Right ventricle myocardium superior (tissue), 1 donor: ENCODE measurements at regions not wholly inside any gene's neighbourhood (a gene's known extent, or its start where the extent isn't known, plus 50 kb on each side); places are given as distances from the start of the nearest gene placed in this dataset.
"Not testable (repeated sequence)": the region's sequence is repeated elsewhere in the genome, so short reads cannot be mapped to it uniquely, and the experiment has no call there.

Experiments
- ATAC-seq: fragments of 200-7000 bp; cut with Tn5 transposase; one replicate; pipeline ENCODE4 v1.9.1; 2020; ENCODE audit warnings: mild to moderate bottlenecking; ENCODE audit not compliant: poor library complexity
- DNase-seq: peaks from one replicate; pipeline ENCODE4 v3.0.0-alpha.2; 2020
- intact Hi-C: fragments of 100-400 bp; cut with DNase I; formaldehyde crosslinking; loops from one replicate; pipeline ENCODE4 v1.11.2; 2022
- donor health status: DM: no; HTN: yes; CAD: no; lungs with severe emphysema.

DNA sequence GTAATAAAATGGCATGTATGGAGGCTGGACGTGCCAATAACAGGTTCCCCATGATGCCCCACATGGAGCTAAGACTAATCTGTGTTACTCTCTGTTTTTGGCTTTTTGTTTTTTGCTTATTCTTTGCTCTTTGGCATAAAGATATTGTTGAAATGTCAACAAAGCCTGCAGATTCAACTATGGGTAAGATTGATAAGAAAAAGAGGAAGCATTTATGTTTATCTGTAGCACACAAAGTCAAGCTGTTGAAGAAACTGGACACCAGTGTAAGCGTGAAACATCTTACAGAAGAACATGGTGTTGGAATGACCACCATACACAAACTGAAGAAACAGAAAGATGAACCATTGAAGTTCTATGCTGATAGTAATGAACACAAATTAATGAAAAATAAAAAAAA is 402.7 kb downstream of the LTN1 start:
- intact Hi-C loops, result no loop called here
- no peak for ATAC-seq
- no peak for DNase-seq

DNA sequence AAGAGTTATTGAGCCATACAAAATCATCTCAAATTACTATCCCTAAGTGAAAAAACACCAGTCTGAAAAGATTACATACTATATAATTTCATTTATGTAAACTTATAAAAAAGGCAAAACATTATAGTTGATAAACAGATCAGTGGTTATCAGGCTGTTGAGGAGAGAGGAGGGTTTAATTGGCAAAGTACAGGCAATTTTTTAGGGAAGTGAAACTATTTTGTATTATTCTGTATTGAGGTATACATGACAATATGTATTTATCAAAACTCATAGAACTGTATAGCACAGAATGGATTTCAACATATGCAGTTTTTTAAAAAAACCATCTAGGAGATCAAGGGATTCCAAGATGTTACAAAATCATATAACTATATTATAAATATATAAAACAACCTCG is 403.7 kb downstream of the LTN1 start:
- intact Hi-C loops, result no loop called here
- no peak for ATAC-seq
- DNase-seq, result no peak

- DNase-seq (no peak), ATAC-seq (no peak)
- intact Hi-C loops, result no loop called here
Measured at GRCh38 chr21:28587748-28588147, 404.9 kb downstream of the LTN1 start.

DNA sequence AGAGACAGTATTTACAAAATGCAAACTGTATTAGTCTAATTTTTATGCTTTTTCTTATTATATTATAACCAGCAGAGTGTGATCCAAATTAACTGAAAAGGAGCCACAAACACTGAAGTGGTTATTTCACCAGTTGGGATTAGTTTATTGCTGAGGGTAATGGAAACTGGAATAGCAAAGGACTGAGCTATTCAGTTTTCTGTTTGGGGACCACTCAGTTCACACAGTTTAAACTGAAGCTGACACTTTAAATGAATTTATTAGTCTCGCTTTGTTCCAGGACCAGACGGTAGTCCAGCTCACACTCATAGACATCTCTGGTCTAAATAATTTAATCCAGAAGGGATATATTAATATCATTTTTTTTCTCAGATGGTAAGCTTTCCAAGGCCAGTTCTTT is 410.7 kb downstream of the LTN1 start:
- DNase-seq (no peak), ATAC-seq (no peak)
- intact Hi-C loops, result no loop called here

DNA sequence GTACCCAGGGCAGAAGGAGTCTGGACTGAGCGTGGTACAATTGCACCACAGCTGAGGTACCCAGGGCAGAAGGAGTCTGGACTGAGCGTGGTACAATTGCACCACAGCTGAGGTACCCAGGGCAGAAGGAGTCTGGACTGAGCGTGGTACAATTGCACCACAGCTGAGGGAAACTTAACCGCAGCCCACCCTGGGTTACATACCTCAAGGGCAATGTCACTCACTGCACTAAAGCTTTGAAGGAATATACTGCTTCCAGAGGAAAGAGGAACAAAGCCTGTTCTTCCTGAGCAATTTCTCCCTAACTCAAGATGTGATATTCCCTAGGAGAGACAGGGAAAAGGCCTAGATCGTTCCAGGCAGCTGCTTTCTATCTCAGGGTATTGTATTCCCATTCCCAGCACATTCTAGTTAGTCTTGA is 411.4 kb downstream of the LTN1 start:
- ATAC-seq, intact Hi-C loops, DNase-seq: not testable (repeated sequence)

DNA sequence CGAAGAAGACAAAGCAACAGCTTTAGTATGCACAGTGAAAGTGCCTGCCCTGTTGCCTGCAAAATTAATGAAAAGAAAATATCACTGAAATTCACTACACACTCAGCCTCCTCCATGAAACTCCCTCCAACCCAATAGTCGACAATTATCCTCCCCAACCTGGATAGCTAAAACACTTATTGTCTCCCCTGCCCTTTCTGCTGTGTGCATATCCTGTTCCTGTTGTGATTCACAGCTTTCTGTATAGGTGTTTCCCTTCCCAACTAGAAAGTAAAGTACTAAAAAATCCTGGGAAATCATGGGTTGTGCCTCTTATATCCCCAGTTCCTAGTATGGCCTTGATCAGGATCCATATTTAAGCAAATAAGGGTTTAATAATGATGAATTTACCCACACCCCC is 412.1 kb downstream of the LTN1 start:
- no peak for ATAC-seq
- DNase-seq, result no peak
- intact Hi-C loops, result no loop called here

GRCh38 chr21:28579986-28580550 is 412.6 kb downstream of the LTN1 start:
- no peak for ATAC-seq
- intact Hi-C loops, result no loop called here
- no peak for DNase-seq

GRCh38 chr21:28568692-28569091 is 424.0 kb downstream of the LTN1 start:
- ATAC-seq (no peak), DNase-seq (no peak)
- intact Hi-C loops, result no loop called here

- ATAC-seq, intact Hi-C loops, DNase-seq: not testable (repeated sequence)
Measured at GRCh38 chr21:28563933-28564332, 428.7 kb downstream of the LTN1 start.

DNA sequence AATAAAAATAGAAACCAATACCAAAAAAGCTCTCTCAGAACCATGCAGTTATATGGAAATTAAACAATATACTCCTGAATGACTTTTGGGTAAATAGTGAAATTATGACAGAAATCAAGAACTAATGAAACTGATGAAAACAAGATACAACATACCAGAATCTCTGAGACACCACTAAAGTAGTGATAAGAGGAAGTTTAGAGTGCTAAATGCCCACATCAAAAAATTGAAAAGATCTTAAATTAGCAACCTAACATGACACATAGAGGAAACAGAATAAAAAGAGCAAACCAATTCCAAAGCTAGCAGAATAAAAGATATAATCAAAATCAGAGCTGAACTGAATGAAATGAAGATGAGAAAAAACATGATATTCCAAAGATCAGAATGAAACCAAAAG is 430.9 kb downstream of the LTN1 start:
- ATAC-seq, result no peak
- intact Hi-C loops, result no loop called here
- no peak for DNase-seq

GRCh38 chr21:28554660-28555475 is 437.8 kb downstream of the LTN1 start:
- ATAC-seq (no peak), DNase-seq (no peak)
- intact Hi-C loops, result no loop called here

DNA sequence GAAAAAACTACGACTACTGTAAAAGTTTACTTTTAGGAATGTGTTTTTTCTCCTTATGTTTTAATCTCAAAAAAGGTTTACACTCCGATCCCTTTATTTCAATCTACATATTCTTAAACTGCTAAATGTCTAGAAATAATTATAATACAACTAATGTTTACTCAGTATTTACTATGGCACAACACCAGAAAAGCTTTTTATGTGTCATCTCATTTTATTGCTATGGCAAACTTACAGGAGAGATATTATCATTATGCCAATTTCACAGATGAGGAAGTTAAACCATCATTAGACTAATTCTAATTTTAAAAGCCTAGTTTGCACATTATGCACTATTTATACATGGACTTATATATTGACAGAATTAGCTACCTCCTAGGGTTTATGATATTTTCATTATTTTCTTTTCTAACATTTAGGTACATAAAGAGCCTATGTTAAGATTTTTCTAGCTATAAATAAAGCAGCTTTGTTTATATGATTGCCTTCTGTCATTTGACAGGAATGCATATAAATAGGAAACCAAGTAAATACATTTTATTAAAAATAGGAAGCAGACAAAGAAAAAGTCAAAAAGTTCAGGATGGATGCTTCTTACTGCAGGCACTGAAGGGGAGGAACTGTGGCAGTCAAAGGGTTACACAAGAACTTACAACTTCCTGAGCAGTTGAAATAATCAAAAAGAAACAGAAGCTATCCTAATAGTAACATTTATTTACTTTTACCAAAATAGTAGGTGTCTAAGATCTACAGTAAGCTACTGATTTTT is 442.4 kb downstream of the LTN1 start:
- intact Hi-C loops, result no loop called here
- ATAC-seq, result no peak

DNA sequence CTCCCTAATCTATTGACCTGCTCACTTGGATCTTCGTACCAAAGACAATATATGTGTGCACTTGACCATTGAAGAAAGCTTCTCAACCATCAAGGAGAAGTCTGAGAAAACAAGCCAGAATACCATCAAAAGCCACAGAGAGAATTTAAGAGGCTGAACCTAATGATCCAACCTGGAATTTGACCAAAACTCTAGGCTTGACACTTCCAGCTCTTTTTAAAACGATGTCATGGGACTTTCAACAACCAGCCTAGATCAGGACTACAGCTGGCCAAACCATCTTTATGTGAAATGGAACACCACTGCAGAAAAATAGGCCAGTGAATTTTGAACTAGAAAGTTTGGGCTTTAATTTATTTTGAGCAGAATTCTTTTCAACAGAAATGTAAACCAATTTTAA is 444.4 kb downstream of the LTN1 start:
- intact Hi-C loops, result no loop called here
- no peak for DNase-seq
- ATAC-seq, result no peak

More for the DNA sequence above, 442.4 kb downstream of the LTN1 start:
- DNase-seq, result no peak

GRCh38 chr21:28547766-28548165 is 444.9 kb downstream of the LTN1 start:
- intact Hi-C loops, result no loop called here
- ATAC-seq (no peak), DNase-seq (no peak)

DNA sequence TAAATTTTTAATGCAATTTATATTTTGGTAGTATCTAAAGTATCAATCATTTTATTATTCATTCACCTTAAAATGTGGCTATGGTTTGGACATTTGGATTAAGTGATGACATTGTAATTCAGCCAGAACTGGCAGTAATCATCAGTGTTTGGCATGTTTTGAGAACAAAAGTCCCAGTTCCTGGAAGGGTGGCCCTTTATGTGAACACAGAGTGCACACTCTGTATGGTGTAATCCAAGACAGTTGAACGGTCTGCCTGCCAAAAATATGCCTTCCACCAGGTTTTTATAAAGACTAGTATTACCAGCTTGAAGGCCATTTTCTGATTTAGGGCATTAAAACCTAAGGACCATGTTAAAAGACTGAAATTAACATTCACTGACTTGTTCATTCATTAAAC is 448.7 kb downstream of the LTN1 start:
- DNase-seq, result no peak
- intact Hi-C loops, result no loop called here
- no peak for ATAC-seq

- intact Hi-C loops, result no loop called here
- ATAC-seq, result no peak
- no peak for DNase-seq
Measured at GRCh38 chr21:28541371-28542112, 451.1 kb downstream of the LTN1 start.

DNA sequence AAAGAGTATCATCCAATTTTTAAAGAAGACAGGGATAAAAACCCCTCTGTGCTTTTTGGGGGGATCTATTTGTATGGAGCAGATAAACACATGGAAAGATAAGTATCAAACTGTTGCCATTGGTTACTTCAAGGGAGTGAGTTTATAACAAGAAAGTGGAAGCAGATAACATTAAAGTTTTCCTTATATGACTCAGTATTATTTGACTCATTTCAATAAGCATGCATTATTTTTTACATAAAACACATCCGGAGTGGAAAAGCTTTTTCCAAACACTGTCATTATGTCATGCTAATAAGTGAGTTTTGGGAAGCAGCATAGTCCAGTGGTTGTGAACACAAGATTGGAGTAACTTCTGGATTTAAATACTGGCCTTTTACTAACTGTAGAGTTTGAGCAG is 452.2 kb downstream of the LTN1 start:
- intact Hi-C loops, result no loop called here
- DNase-seq (no peak), ATAC-seq (no peak)

DNA sequence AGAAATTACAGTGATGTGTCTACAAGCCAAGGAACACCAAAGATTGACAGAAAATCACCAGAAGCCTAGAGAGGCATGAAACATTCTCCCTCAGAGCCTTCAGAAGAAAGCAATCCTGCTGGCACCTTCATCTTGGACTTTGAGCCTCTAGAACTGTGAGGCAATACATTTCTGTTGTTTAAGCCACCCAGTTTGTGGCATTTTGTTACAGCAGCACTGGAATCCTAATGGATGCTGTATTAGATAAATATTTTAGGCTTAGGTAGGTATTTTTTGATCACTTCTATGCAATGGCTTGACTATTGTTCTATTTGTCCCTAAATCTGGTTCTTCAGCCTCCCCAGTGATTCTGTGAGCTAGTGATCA is 453.1 kb downstream of the LTN1 start:
- DNase-seq (no peak), ATAC-seq (no peak)
- intact Hi-C loops, result no loop called here

DNA sequence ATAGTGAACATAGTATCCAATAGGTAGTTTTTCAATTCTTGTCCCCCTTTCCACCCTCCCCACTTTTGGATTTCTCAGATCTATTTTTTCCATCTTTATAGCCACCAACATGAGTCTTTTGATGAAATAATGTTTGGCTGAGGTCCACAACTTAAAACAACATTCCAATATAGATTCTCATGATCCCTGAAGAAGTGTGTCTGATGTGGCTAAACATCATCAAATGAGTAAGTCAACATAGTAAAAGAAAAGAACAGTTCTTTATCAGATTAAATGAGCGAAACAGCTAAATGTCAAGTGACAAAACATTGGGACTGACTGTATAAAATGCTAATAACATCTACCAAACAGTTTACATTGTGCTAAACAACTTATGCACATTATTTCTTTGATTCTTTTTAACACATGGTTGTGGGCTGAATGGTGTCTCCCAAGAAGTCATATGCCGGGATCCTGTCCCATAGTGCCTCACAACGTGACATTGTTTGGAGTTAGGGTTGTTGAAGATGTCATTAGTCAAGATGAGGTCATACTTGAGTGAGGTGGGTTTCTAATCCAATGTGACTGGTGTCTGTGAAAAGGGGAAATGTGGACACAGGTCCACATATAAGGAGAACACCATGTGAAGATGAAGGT is 453.6 kb downstream of the LTN1 start:
- intact Hi-C loops, result no loop called here
- DNase-seq (no peak), ATAC-seq (no peak)
